ENCODE measurements at regions not wholly inside any gene's neighbourhood (a gene's known extent, or its start where the extent isn't known, plus 50 kb on each side); places are given as distances from the start of the nearest gene placed in this dataset.

- DNase-seq: no peak
Observed at GRCh38 chr6:155623450-155624178, 168.0 kb upstream of the NOX3 start.

- no peak for DNase-seq
Observed at GRCh38 chr6:155614606-155615005, 159.0 kb upstream of the NOX3 start.

- DNase-seq: no peak
Observed at GRCh38 chr6:155611742-155612141, 156.1 kb upstream of the NOX3 start.

- no peak for DNase-seq
Observed at GRCh38 chr6:155604991-155605390, 149.4 kb upstream of the NOX3 start.

GRCh38 chr6:155599561-155599960 is 143.9 kb upstream of the NOX3 start:
- DNase-seq: no peak

GRCh38 chr6:155599160-155599559 is 143.5 kb upstream of the NOX3 start:
- no peak for DNase-seq

- DNase-seq: no peak
Observed at GRCh38 chr6:155595284-155595683, 139.6 kb upstream of the NOX3 start.

- DNase-seq: no peak
Observed at GRCh38 chr6:155591741-155592140, 136.1 kb upstream of the NOX3 start.

- DNase-seq: no peak
Observed at GRCh38 chr6:155589190-155589589, 133.6 kb upstream of the NOX3 start.

GRCh38 chr6:155587817-155588216 is 132.2 kb upstream of the NOX3 start:
- no peak for DNase-seq

GRCh38 chr6:155586090-155586489 is 130.5 kb upstream of the NOX3 start:
- no peak for DNase-seq

- DNase-seq: no peak
Observed at GRCh38 chr6:155584006-155584405, 128.4 kb upstream of the NOX3 start.

GRCh38 chr6:155582016-155582991 is 126.7 kb upstream of the NOX3 start:
- DNase-seq: no peak

GRCh38 chr6:155580904-155581303 is 125.3 kb upstream of the NOX3 start:
- no peak for DNase-seq

- no peak for DNase-seq
Observed at GRCh38 chr6:155578251-155578650, 122.6 kb upstream of the NOX3 start.

- DNase-seq: no peak
Observed at GRCh38 chr6:155561966-155562364, 106.3 kb upstream of the NOX3 start.

GRCh38 chr6:155561257-155561965 is 105.8 kb upstream of the NOX3 start:
- no peak for DNase-seq

- no peak for DNase-seq
Observed at GRCh38 chr6:155549928-155550327, 94.3 kb upstream of the NOX3 start.

- DNase-seq: no peak
Observed at GRCh38 chr6:155549028-155549798, 93.6 kb upstream of the NOX3 start.

- DNase-seq: no peak
Observed at GRCh38 chr6:155548576-155548975, 92.9 kb upstream of the NOX3 start.

- DNase-seq: no peak
Observed at GRCh38 chr6:155544677-155545076, 89.0 kb upstream of the NOX3 start.

- no peak for DNase-seq
Observed at GRCh38 chr6:155543166-155543847, 87.7 kb upstream of the NOX3 start.

Data from NCI-H187 (cell line).